ENCODE measurements at regions not wholly inside any gene's neighbourhood (a gene's known extent, or its start where the extent isn't known, plus 50 kb on each side); places are given as distances from the start of the nearest gene placed in this dataset.

GRCh38 chr2:120428748-120429147, 82.8 kb downstream of the INHBB start:
- no peak for DNase-seq

GRCh38 chr2:120429586-120430500, 83.9 kb downstream of the INHBB start:
- DNase-seq = no peak

- no peak for DNase-seq
Measured at GRCh38 chr2:120430501-120430830, 84.5 kb downstream of the INHBB start.

DNA sequence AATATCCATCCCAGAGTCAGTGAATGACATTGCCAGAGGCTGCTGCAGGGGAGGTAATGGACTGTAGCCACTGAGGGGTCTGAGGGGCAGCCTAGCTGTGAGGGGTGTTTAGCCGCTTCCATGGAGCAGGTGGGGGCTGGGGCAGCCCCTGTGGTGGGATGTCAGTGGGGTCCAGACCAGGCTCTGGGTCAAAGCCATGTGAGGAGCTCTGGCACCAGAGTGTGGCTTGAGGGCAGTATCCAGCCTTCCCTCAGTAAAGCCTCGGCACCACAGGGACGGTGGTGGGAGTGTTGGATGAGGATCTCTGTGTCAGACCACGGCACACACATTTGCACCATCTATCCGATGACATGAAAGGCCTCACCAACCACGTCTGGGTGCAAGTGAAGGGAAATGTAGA, 85.0 kb downstream of the INHBB start:
- DNase-seq = no peak

DNA sequence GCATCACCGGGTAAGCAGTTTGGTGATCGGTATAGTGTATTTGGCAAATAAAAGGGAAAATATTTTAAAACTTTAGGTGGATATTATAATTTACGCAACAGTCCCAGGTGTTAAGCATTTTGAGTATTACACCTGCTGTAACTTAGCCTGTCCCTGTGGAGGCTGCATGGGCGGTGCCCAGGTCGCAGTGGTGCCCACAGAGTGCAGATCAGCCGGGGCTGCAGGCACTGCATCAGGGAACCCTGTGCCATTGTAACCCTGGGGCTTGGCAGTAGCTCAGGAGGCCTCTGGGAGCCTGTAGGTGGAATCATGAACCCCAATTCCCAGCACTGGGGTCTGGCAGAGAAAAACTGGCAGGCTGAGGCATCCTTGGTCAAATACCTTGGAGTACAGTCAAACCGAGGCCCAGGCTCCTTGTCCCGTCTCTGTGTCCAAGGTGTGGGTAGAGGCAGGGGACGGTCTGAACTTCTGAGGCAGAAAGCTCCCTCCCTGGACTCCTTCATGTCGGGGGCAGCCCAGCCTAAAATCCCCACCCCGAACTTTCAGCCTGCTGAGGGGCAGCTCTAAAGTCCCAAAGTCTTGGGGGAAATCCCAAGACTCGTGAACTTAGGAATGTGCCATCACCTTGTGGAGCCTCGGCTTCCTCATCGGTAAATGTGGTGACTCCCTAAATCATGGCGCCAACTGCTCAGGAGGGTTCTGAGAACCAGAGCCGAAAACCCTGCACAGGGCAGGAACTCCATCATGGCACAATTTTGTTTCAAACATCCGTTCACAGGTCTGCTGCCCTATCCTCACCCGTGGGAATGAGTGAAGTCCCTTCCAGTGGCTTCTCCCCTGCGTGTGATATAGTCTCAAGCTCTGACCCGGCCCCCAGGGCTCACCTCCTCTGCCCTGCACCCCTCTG, 85.7 kb downstream of the INHBB start:
- no peak for DNase-seq

DNA sequence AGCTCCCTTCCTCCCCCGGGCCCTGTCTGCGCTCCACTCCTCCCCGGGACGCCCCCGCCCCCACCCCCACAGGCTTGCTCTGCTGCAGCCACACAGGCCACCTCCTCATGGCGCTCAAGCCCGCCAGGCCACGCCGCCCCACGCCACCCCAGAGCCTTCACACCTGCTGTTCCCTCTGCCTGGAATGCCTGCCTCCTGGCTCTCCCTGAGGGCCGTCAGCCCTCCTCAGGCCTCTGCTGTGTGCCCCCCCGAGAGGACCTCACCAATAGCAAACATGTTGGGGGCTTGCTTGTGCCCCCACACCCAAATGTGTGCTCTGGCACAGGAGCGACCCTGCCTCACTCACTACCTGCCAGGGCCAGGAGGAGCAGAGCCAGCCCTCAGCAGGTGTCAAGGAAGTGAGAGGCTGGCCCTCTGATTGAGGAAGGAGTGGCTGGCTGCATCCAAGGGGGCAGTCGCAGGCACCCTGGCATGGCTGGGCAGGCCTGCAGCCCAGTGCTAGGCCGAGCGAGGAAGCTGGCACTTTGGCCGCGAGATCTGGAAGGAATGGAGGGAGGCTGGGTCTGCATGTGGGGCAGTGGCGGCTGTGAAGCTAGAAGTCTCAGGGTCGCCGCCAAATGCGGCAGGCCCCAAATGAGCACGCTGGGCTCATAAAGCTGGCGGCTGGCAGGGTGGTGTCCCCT, 86.5 kb downstream of the INHBB start:
- no peak for DNase-seq

DNA sequence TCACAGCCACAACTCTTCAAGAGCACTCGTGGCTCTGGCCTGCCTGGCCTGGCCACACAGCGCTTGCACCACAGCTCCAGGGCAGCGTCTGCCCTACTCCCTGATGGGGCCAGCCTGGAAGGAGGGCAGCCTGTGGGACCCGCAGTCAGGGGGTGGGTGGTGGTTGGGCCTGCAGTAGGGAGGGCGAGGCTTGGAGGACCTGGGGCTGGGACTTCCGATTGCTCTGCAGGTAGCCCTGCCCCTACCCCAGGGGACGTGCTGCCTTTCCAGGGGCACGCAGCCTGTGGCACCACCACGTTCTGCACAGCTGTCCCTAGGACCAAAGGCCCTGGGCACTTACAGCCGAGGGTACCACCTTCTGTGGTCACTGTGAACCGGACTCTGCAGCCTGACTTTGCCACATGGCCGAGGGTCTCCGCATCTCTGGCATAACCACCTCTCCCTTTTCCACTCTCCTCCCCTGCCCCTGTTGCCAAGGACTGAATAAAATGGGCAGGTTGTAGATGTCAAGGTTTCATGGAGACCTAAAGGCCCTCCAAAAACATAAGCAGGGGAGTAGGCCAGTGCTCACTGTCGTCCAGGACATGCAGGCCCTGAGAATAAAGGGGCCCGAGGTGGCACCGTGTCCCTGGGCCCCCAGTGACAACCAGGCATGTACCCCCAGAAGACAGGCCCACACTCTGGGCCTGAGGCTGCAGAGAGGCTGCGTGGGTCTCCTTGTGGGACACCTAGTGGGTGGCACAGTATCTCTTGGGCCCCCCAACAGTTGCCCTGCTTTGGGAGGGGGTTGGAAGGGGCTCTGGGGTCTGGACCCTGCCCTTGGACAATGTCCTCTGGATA, 87.3 kb downstream of the INHBB start:
- DNase-seq = no peak

DNA sequence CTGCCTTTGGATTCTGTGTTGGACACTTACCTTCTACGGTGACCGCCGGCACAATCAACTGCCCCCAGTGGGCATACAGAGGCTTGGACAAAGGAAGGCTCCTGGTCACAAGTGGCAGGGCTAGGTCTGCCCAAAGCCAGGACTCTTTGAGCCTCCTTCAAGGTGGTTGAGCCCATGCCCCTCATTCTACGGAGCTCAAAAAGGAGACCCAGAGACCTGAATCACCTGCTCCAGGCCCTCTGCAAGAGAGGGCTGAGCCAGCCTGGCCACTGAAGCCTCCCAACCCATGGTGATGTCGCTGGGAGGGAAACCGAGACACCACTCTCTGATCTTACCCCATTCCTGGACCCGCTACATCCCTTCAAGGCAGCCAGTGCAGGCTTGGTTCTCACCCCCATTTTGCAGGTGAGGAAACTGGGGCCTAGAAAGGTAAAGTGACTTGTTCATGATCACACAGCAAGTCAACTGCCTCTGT, 87.9 kb downstream of the INHBB start:
- DNase-seq = no peak

- no peak for DNase-seq
Measured at GRCh38 chr2:120434492-120435308, 88.8 kb downstream of the INHBB start.

DNA sequence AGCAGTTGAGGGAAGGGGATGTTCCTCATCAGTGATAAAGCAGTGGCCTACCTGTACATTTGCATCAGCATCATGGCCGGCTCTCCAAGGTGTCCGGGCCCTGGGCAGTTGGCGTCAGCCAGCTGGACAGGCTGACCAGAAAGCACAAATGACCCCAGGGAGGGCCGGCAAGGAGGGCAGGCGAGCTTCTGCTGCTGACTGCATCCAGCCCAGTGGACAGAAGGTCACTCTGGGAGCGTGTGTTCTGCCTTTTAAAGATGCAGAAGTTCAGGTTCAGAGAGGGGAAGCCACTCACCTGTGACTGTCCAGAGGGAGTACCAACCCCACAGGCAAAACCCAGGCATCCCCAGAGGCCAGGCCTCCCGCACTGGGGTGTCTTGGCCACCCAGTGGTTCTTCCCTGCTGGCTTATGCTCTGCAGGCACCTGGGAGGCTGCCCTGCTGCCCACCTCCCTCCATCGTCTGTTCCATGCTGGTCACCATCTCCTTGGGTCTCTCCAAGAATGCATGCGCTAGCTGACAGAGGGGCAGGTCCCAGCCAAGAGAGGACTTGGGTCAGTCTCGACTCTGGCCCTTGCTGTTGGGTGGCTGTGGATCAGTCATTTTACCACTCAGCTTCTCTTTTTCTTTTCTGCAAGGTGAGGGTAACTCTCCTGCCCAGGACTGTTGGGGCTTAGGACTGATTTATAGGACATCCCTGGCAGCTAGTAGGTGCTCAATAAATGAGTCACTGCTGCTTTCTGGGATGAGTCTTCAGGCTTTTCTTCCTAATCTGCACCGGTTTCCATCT, 89.9 kb downstream of the INHBB start:
- no peak for DNase-seq

DNA sequence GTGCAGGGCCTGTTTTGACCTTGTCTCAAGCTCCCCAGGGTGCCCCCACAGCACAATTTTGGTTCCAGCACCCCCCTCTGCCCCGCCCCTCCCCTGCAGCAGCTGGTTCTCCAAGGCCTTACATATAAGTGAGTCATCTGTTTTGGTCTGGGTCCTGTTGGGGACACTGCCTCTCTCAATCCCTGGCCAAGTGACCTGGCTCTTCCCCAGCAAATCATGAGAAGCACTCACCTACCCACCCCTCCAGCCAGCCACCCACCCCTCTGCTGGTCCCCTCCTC, 90.5 kb downstream of the INHBB start:
- DNase-seq = no peak

- DNase-seq = peak; percentile 29
Measured at GRCh38 chr2:120436885-120437603, 91.1 kb downstream of the INHBB start.

DNA sequence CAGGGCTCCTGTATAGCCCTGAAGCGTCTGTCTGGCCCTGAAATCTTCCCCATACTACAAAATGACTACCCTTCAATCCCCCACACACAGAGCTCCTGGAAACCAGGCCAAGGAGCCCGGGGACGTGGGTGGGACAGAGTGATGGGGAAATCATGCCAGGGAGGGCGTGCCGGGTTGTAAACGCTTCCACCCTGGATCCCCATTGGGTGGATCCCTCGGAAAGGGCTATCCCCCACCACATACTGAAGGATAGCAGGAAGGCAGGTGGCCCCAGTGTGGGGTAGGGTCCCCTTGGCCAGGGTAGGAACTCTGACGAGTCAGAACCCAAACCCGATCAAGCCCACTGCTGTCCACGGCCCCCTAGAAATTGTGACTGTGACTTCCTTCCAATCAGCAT, 91.7 kb downstream of the INHBB start:
- no peak for DNase-seq

DNA sequence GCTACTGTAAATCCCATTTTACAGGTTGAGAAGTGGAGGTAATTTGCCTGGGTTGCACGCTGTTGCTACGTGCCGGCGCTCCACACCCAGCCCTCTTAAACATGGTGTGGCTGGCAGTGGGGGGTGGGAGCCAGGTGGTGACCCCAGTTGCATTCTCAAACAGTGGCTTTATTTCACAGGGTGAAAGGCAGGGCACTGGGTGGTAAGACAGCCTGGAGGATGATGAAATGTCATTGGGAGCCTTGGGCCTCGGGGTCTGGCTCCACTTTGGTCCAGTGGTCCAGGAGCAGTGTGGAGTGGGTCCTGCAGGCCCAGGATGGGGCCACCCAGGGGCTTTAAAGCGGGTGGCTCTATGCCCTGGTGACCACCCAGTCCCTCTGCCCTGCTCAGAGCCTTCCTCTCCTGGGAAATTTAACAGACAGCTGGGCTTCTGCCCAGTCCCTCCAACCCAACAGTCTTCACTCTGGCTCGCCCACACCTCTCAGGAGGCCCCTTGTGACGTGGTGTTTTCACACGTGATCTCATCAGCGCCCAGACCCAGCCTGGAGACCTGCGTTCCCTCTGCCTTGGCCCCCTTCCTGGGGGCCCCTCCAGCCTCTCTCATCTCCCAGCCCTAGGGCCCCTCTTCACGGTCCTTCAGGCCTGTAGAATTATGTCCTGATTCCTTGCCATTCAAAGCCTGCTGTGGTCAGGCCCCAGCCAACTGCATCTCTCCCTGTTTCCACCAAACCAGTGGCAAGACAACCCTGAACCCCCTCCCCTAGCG, 92.5 kb downstream of the INHBB start:
- no peak for DNase-seq

DNA sequence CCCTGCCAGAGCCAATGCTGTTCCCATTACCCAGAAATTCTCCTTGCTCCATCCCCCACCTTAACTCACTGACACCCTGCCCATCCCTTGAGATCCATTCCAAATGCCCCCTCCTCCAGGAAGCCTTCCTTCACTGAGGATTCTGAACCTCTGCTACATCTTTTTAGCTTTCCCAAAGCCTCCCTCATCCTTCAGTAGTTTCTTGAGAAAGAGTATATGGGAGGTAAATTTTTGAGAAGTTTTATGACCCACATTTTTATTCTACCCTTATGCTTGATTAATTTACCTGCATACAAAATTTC, 93.1 kb downstream of the INHBB start:
- no peak for DNase-seq

DNA sequence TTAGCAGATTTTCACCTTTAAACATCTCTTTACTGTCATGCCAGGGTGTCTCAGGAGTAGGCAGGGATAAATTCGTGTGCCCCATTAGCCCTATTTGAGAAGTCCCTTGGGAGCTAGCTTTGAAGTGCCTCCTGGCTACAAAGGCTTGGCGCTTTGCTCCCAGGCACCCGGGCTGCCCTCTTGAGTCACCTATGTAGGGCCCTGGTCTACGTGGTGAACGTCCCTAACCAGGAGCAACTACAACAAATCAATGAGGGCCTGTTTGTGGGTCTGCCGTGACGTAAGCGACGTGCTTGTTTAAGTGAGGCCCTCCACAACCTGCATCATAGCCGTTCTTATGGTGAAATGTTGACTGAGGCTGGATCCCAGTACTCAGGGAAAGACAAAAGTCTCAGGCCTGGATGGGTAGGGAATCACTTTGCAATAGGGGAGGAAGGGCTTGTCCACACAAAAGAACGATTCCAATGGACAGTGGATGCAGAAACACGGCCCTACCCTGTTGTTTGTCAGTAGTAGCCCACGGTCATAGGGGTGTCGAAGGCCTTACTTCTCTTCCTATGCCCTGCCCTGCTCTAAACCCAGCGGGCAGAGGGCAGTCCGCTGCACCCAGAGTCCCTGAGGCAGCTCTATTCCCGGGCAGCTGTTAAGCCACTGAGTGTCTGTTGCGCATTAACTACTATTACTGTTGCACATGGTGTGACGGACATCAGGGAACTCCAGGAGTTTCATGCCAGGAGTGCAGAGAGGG, 93.9 kb downstream of the INHBB start:
- no peak for DNase-seq

DNA sequence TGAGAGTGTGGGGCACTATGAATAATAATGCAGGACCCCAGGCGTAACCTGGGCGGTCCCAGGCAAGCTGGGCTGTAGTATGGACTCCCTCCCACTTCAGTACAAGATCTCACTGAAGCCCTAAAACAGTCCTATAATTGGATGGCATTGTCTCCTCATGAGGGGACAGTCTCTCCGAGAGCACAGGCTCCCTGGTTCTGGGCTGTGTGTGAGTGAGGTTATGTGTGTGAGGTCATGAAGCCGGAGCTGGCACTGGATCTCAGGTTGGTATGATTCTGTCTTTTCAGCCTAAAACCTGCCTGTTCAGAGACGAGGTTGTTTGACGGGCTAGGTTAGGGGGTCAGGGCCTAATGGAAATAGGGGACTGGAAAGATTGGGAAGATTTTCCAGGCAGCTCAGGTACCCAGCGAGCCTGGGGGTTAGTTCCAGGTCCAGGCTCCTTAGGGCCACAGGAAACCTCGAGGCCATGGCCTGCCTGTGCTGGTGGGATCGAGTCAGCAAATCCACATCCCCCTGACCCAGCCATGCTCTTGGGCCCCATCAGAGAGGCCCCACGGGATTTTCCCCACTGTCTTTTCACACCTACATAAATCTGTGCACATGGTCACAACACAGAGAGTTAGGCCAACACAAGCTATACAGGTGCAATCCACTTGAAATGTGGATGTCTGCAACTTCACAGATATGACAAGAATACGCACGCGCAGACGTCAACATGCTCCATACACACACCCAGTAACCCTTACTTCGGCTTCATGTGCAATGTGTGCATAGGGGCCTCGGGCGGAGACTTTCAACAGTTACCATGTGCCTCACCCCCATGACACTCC, 94.8 kb downstream of the INHBB start:
- DNase-seq = no peak

DNA sequence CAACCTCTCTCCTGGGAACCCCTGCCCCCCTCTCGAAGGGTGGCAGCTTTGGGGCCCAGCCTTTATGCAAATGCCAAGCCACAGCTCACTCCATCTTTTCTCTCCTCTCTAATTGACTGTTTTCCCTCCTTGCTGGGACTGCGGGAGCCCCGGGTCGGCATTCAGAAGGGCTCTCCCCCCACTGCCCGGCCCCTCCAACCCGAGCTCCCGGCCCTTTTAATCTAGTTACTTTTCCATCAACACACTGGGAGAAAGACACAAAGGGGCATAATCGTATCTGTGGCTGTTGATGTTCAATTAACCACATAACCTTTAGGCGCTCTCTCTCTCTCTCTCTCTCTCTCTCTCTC, 95.4 kb downstream of the INHBB start:
- no peak for DNase-seq
